Calu3 (cell line): ENCODE measurements at regions not wholly inside any gene's neighbourhood (a gene's known extent, or its start where the extent isn't known, plus 50 kb on each side); places are given as distances from the start of the nearest gene placed in this dataset.

Experiments
- BruUV-seq: library from RNA; stranded (reverse); fragments of 400-500 nt; replicated peaks from 2 replicates; lab custom pipeline; 2021; lab: Mats Ljungman, UMichigan
- CTCF ChIA-PET: fragments of 300-600 bp; sonication (Branson Sonifier 250); formaldehyde crosslinking; loops from one replicate; lab custom pipeline; 2022; ENCODE audit warnings: antibody characterized with exemption; lab: Charles Lee
- DNase-seq: peaks from one replicate; pipeline ENCODE4 v3.0.0; 2022
- H3K27ac Mint-ChIP-seq: one replicate; pipeline ENCODE4 v1.8.0; 2022; ENCODE audit warnings: mixed read lengths; ENCODE audit not compliant: unreplicated experiment
- H3K27me3 Mint-ChIP-seq: one replicate; pipeline ENCODE4 v1.8.0; 2022; ENCODE audit warnings: mixed read lengths; ENCODE audit not compliant: unreplicated experiment
- H3K36me3 Mint-ChIP-seq: one replicate; pipeline ENCODE4 v1.8.0; 2022; ENCODE audit warnings: mild to moderate bottlenecking, moderate library complexity, mixed read lengths; ENCODE audit not compliant: insufficient read depth, unreplicated experiment
- H3K4me1 Mint-ChIP-seq: one replicate; pipeline ENCODE4 v1.8.0; 2022; ENCODE audit warnings: mild to moderate bottlenecking, low read depth, mixed read lengths; ENCODE audit not compliant: unreplicated experiment
- H3K4me3 Mint-ChIP-seq: one replicate; pipeline ENCODE4 v1.8.0; 2022; ENCODE audit warnings: mild to moderate bottlenecking, low read depth, moderate library complexity, mixed read lengths; ENCODE audit not compliant: unreplicated experiment
- H3K9me3 Mint-ChIP-seq: one replicate; pipeline ENCODE4 v1.8.0; 2022; ENCODE audit warnings: low read depth, mixed read lengths; ENCODE audit not compliant: unreplicated experiment
- CTCF ChIP-seq: fragments of 200-600 bp; IDR thresholded peaks from one replicate; pipeline ENCODE4 v1.8.0; 2022; ENCODE audit warnings: antibody characterized with exemption; ENCODE audit not compliant: unreplicated experiment
- intact Hi-C: fragments of 100-400 bp; cut with micrococcal nuclease; formaldehyde crosslinking; loops from one replicate; pipeline ENCODE4 v1.10.0; 2022; ENCODE audit not compliant: unreplicated experiment

- CTCF ChIA-PET, result interaction anchor here (1.5 kb wide), 1 partner anchor 10 kb away, joined by 6 read pairs; no protein-coding TSS in a partner anchor
- H3K4me3 Mint-ChIP-seq, result no peak overlapping the region
- TF ChIP-seq CTCF, result no peak
- no peak overlapping the region for H3K27ac Mint-ChIP-seq
- no peak for DNase-seq
- BruUV-seq, result no TSS peak
- intact Hi-C loops, result no loop called here
- no peaks in the 10 kb centered on the region for H3K36me3 Mint-ChIP-seq
- no peaks in the 10 kb centered on the region for H3K4me1 Mint-ChIP-seq
- peaks cover 7% of the 10 kb centered on the region for H3K9me3 Mint-ChIP-seq
- peaks cover 72% of the 10 kb centered on the region for H3K27me3 Mint-ChIP-seq
Observed at GRCh38 chr7:128190051-128190647, 50.9 kb upstream of the LEP start.

DNA sequence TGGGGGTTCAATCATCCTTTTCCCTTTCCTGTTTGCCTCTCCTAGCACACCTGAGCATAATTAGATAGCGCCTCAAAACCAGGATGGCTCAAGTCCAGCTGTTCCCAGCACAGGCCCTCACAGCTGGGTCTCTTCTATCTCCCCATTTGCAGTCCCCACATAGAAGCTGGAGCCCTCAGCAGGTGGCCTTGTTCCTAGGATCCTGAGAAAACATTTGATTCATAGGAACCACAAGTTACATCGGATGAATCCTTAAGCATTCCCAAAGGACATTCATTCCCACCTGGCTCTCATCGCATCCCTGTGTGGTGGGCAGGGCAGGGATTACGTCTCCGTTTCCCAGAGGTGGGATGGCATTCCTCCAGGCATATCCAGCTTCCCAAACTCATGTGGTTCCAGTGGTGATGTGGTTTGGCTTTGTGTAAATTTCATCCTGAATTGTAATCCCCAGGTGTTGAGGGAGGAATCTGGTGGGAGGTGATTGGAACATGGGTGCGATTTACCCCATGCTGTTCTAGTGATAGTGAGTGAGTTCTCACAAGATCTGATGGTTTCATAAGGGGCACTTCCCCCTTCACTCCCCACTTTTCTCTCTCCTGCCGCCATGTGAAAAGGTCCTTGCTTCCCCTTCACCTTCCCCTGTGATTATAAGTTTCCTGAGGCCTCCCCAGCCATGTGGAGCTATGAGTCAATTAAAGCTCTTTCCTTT is 49.8 kb upstream of the LEP start:
- no peak for TF ChIP-seq CTCF
- no peak for DNase-seq
- Mint-ChIP-seq H3K4me1 (no peaks in the 10 kb centered on the region), H3K27ac (no peak overlapping the region), H3K4me3 (no peak overlapping the region), H3K36me3 (no peaks in the 10 kb centered on the region), H3K27me3 (peaks cover 60% of the 10 kb centered on the region), H3K9me3 (peaks cover 7% of the 10 kb centered on the region)
- intact Hi-C loops, result no loop called here
- CTCF ChIA-PET, result interaction anchor here (1.5 to 2.0 kb wide), 2 partner anchors 8 to 11 kb away, joined by 4 to 6 read pairs; no protein-coding TSS in a partner anchor
- no TSS peak for BruUV-seq
